GM12875 (cell line): ENCODE measurements at regions not wholly inside any gene's neighbourhood (a gene's known extent, or its start where the extent isn't known, plus 50 kb on each side); places are given as distances from the start of the nearest gene placed in this dataset.
A peak's percentile ranks its signal among the peaks of the same experiment; 100 is the strongest.

ENCODE experiments used
- H3K4me3 ChIP-seq: one replicate; pipeline ENCODE4 v1.5.1; 2011; ENCODE audit warnings: low read depth, low read length, control low read depth
- TF ChIP-seq, protein P1 (sequence below): IDR thresholded peaks from 2 replicates; pipeline ENCODE4 v1.5.1; 2011; ENCODE audit warnings: low read depth, mild to moderate bottlenecking, control low read depth, inconsistent platforms, low read length, moderate library complexity, borderline replicate concordance; ENCODE audit not compliant: insufficient read depth

DNA sequence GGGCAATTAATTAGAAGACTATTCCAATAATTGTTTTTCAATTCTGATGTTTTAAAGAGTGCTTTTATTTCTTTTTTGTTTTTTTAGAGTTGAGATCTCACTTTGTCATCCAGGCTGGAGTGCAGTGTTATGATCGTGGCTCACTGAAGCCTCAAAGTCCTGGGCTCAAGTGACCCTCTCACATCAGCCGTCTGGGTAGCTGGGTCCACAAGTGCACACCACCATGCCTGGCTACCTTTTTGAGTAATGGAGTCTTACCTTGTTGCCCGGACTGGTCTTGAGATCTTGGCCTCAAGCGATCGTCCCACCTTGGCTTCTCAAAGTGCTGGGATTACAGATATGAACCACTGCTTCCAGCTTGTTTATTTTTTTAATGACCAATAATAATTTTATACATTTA lies 207.8 kb downstream of the NDFIP2 start:
- TF ChIP-seq, protein P1, sequence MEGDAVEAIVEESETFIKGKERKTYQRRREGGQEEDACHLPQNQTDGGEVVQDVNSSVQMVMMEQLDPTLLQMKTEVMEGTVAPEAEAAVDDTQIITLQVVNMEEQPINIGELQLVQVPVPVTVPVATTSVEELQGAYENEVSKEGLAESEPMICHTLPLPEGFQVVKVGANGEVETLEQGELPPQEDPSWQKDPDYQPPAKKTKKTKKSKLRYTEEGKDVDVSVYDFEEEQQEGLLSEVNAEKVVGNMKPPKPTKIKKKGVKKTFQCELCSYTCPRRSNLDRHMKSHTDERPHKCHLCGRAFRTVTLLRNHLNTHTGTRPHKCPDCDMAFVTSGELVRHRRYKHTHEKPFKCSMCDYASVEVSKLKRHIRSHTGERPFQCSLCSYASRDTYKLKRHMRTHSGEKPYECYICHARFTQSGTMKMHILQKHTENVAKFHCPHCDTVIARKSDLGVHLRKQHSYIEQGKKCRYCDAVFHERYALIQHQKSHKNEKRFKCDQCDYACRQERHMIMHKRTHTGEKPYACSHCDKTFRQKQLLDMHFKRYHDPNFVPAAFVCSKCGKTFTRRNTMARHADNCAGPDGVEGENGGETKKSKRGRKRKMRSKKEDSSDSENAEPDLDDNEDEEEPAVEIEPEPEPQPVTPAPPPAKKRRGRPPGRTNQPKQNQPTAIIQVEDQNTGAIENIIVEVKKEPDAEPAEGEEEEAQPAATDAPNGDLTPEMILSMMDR, result no peak

DNA sequence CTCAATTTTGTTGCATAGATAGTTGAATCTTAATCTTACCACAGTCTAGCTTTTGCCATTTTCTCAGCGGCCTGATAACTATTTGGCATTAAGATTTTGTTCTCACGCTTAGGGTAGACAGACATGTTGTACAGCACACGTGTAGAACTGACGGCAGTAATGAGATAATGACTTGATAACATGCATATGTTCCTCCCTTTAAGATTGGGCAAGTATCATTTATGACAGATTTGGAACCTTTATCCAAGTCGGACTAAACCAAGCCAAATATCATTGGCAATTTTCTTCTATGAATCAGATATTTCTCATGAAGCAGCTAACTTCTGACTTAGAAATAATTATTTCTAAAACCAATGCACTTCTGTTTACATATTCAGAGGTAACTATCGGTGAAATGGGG lies 205.5 kb downstream of the NDFIP2 start:
- TF ChIP-seq, protein P1, result no peak
- no peak overlapping the region for H3K4me3 ChIP-seq

More for the DNA sequence above, 207.8 kb downstream of the NDFIP2 start:
- H3K4me3 ChIP-seq, result no peak overlapping the region

GRCh38 chr13:79684371-79684770 lies 203.4 kb downstream of the NDFIP2 start:
- H3K4me3 ChIP-seq, result no peak overlapping the region
- TF ChIP-seq, protein P1, result no peak

GRCh38 chr13:79682164-79682563 lies 201.2 kb downstream of the NDFIP2 start:
- no peak overlapping the region for H3K4me3 ChIP-seq
- TF ChIP-seq, protein P1, result no peak

- TF ChIP-seq, protein P1, result no peak
- H3K4me3 ChIP-seq, result no peak overlapping the region
Observed at GRCh38 chr13:79681069-79681468, 200.1 kb downstream of the NDFIP2 start.

DNA sequence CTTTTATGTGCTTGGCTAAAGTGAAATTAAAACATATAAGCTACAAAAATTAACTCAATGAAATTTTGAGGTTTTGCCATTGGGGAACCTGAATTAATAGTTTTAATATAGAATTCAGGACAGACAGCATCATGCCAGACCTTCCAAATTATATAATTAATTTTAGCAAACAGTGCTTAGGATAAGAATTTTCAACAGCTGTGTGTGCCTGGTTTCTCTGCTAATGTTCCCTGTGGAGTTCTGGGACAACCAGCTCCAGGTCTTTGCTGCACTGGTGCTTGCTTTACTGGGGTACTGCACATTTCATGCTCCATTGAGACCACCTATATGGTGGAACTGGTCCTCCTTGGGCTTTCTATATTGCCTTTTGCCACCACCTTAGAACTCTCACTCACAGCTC lies 199.5 kb downstream of the NDFIP2 start:
- TF ChIP-seq, protein P1, result no peak
- no peak overlapping the region for H3K4me3 ChIP-seq

GRCh38 chr13:79679334-79679733 lies 198.4 kb downstream of the NDFIP2 start:
- TF ChIP-seq, protein P1, result peak; percentile 72
- no peak overlapping the region for H3K4me3 ChIP-seq
